ENCODE measurements at regions not wholly inside any gene's neighbourhood (a gene's known extent, or its start where the extent isn't known, plus 50 kb on each side); places are given as distances from the start of the nearest gene placed in this dataset.

- no peak overlapping the region for H3K4me3 ChIP-seq (replicated peaks; ENCODE audit: low read depth, low read length)
- TF ChIP-seq CTCF (IDR thresholded peaks at IDR 0.05; ENCODE audit: low read length, missing control alignments), result no peak
- no peak for DNase-seq (ENCODE audit: low read depth)
Measured at GRCh38 chr16:79484237-79484636, 116.3 kb downstream of the MAF start.

- no peak for DNase-seq (ENCODE audit: low read depth)
- no peak overlapping the region for H3K4me3 ChIP-seq (replicated peaks; ENCODE audit: low read depth, low read length)
- no peak for TF ChIP-seq CTCF (IDR thresholded peaks at IDR 0.05; ENCODE audit: low read length, missing control alignments)
Measured at GRCh38 chr16:79483336-79483735, 117.2 kb downstream of the MAF start.

- no peak for DNase-seq (ENCODE audit: low read depth)
- no peak for TF ChIP-seq CTCF (IDR thresholded peaks at IDR 0.05; ENCODE audit: low read length, missing control alignments)
Measured at GRCh38 chr16:79482011-79482410, 118.5 kb downstream of the MAF start.

GRCh38 chr16:79480929-79481328 is 119.6 kb downstream of the MAF start:
- DNase-seq (ENCODE audit: low read depth), result no peak
- TF ChIP-seq CTCF (IDR thresholded peaks at IDR 0.05; ENCODE audit: low read length, missing control alignments), result no peak
- H3K4me3 ChIP-seq (replicated peaks; ENCODE audit: low read depth, low read length), result no peak overlapping the region

More at GRCh38 chr16:79482011-79482410, 118.5 kb downstream of the MAF start:
- no peak overlapping the region for H3K4me3 ChIP-seq (replicated peaks; ENCODE audit: low read depth, low read length)

- no peak overlapping the region for H3K4me3 ChIP-seq (replicated peaks; ENCODE audit: low read depth, low read length)
- no peak for TF ChIP-seq CTCF (IDR thresholded peaks at IDR 0.05; ENCODE audit: low read length, missing control alignments)
- no peak for DNase-seq (ENCODE audit: low read depth)
Measured at GRCh38 chr16:79480056-79480455, 120.5 kb downstream of the MAF start.

- TF ChIP-seq CTCF (IDR thresholded peaks at IDR 0.05; ENCODE audit: low read length, missing control alignments), result no peak
- no peak for DNase-seq (ENCODE audit: low read depth)
- H3K4me3 ChIP-seq (replicated peaks; ENCODE audit: low read depth, low read length), result no peak overlapping the region
Measured at GRCh38 chr16:79476580-79476979, 124.0 kb downstream of the MAF start.

GRCh38 chr16:79475841-79476240 is 124.7 kb downstream of the MAF start:
- no peak for TF ChIP-seq CTCF (IDR thresholded peaks at IDR 0.05; ENCODE audit: low read length, missing control alignments)
- H3K4me3 ChIP-seq (replicated peaks; ENCODE audit: low read depth, low read length), result no peak overlapping the region
- DNase-seq (ENCODE audit: low read depth), result no peak

All from fibroblast of pulmonary artery (primary cell).